ENCODE measurements at regions not wholly inside any gene's neighbourhood (a gene's known extent, or its start where the extent isn't known, plus 50 kb on each side); places are given as distances from the start of the nearest gene placed in this dataset.

GRCh38 chr17:62888148-62888547, 77.9 kb upstream of the TANC2 start:
- TF ChIP-seq CTCF (IDR thresholded peaks at IDR 0.05) (no peak), POLR2AphosphoS5 (IDR thresholded peaks at IDR 0.05) (no peak), POLR2A (IDR thresholded peaks at IDR 0.05) (no peak)
